GM18499 (cell line): ENCODE measurements at regions not wholly inside any gene's neighbourhood (a gene's known extent, or its start where the extent isn't known, plus 50 kb on each side); places are given as distances from the start of the nearest gene placed in this dataset.

Experiments used
- ATAC-seq: cut with Tn5 transposase; IDR thresholded peaks from one replicate; pipeline ENCODE4 v1.9.1; 2021; ENCODE audit warnings: moderate number of reproducible peaks; ENCODE audit not compliant: insufficient read depth, unreplicated experiment

DNA sequence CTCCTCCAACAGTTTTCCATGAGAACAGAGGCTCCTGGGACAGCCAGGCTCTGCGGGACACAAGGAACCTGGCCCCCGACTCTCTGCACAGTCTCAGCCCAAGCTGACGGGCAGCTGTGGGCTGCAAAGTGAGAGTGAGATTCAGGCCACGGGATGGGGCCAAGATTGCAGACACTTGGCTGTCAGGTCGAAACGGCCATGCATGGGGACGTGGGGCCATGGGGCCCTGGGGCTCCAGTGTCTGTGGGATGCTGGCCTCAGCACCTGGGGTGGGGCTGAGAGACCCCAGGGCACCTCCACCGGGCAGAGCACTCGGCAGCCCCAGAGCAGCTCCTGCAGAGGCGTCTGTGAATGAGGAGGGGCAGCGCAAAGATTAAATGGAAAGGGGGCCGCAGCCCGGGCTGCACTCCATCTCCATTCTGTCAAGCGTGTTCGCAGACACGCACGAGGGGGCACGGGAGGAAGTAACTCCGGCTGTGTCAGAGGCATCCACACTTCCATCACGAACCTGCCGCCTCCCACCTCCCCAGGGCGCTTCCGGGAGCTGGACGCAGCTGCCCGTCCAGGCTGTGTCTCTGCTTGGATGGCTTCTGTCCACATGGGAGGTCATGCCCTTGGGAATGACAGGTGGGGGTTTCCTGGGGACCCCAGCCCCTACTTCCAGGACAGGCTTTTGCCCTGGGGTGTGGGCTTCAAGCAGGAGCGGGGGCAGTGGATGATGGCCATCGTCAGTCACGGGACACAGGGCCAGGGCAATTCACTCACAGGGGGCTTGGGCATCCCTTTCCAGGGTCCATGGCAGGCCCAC lies 82.8 kb upstream of the NKX1-1 start:
- no peak for ATAC-seq

DNA sequence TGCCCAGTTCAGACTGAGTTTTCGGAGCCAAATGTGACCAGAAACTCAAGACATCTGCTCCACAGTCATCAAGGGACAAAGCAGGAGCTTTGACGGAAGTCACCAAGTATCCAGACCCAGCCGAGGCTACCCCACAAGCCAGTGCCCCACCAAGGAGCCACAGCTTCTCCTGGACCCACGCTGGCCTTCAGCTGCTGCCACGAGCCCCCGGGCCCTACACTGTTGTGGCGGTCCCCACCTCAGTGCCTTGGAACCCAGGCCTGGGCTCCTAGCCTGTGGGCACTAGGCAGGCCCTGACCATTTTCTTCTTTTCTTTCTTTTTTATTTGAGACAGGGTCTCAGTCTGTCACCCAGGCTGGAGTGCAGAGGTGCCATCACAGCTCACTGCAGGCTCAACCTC lies 82.1 kb upstream of the NKX1-1 start:
- ATAC-seq = no peak

DNA sequence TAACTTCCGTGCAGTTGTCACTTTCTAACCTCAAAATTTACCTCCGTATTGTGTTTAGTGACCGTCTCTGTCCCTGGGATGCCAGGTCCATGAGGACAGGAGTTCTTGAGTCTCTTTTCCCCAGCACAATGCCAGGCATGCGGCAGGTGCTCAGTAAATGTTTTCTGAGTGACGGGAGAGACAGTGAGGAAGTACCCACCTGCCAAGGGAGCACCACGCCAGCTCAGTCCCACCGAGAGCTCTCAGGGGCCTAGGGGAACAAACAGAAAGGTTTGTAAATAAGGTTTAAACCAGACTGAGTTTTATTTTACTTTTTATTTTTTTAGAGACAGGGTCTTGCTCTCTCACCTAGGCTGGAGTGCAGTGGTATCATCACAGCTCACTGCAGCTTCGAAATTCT lies 81.5 kb upstream of the NKX1-1 start:
- ATAC-seq = no peak

DNA sequence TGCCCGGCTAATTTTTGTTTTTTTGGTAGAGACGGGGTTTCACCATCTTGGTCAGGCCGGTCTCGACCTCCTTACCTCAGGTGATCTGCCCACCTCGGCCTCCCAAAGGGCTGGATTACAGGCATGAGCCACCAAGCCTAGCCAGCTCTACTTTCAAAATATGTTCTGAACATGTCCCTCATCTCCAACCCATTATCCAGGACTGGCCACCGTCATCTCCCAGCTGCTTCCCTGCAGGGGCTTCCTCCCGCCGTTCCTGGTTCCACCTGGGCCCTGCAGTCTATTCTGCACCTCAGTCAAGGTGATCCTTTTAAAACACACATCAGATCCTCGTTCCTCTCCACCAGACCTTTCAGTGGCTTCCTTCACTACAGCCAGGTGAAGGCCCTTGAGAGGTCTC lies 80.9 kb upstream of the NKX1-1 start:
- ATAC-seq = no peak

DNA sequence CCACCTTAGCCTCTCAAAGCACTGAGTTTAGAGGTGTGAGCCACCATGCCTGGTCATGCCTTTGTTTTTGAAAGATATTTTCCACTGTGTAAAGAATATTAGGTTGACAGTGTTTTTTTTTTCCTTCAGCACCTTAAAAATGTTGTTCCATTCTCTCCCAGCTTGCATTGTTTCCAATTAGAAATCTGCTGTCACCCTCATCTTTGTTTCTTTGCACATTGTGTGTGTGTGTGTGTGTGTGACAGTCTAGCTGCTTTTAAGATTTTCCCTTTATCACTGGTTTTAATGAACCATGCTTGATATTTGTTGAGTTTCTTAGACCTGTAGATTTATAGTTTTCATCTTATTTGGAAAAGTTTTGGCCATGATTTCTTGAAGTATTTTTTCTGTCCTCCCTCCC lies 79.0 kb upstream of the NKX1-1 start:
- ATAC-seq = no peak

DNA sequence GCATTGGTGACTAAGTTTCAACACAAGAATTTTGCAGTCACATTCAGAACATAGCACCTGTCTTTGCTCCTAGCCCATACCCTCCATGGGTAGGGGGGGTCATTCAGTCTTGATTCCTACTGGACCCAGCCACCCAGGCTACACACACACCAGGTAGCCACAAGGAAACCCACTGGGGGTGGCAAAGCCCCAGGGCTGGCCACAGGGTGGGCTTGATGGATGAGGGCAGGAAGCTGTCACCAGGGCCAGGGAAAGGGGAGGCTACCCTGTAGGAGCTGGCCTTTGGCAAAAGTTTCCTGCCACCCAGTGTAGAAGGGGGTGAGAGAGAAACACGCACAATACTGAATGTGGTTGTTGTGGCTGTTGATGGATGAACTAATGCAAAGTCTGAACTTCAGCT lies 74.5 kb upstream of the NKX1-1 start:
- ATAC-seq = no peak

DNA sequence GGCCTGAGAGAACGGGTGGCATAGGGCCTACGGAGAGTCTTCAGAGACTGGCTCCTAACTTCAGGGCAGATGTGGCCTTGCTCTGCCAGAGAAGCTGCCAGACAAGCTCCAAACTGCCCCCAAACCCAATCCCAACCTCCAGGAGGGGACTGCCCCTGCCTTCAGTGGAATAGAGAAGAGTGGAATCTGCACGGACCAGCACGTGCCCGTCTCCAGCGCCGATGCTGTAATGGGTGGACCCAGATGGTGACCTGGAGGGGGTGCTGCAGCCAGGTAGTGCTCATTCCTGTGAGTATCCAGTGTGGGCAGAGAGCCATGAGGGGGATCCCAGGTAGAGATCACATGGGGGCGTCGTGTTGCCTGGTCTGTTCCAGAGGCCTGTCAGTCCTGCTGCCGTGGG lies 73.2 kb upstream of the NKX1-1 start:
- ATAC-seq = no peak

DNA sequence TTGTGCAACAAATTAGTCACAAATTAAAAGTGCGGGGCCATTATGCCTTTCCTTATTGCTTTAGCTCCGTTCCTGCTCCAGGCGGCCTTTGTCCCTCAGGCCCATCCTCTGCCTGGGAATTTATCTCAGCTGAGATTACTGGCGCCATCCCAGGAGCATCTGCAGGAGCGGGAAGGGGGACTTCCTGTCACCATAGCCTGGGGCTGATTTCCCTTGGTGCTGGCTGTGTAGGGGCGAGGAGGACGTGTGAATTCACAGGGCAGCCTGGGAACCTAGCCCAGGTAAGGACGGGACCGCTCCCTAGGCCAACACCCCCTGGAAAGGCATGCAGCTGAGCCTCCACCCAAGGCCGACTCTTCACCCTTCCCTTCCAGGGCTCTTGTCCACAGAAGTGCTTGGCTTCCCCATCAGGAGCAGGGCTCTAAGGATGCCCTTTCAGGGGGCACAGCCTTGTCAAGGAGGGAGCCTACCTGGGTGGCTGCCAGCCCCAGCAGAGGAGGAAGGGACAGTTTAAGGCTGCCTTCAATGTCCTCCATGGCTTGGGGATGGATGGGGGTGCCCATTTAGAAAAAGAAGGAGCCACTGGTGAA lies 72.6 kb upstream of the NKX1-1 start:
- no peak for ATAC-seq

DNA sequence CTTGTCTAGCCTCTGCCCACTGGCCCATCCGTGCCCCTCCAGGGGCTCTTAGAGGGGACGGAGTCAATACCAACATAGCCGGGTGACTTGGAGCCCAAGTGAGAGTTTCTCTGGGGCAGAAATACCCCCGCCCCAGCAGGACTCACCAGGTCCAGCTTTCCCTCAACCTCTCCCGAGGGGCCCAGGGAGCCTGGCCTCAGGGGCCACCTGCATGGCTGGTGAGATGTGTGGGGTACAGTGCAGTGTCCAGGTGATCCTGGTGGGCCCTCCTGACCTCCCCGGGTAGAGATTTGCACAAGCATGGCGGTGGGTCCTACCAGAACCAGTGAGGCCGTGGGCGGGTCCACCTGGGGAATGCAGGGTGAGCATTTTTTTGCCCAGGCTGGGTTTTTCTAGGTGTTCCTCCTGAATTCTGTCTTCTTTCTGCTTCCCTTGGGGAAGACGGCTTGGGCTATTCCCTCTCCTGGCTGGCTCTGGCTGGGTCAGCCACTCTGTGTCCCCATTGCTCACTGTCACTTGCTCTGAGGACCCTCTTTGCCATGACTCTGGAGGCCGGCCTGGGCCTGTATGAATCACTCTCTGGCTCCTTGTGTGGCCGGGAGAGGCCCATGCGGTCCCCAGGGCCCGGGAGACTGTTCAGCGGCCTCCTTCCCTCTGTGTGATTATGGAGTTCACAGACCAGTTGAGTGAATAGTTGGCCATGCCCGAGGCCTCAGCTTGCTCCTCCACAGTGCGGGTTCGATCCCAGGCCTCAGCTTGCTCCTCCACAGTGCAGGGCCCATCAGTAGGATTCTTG lies 71.0 kb upstream of the NKX1-1 start:
- ATAC-seq = no peak

DNA sequence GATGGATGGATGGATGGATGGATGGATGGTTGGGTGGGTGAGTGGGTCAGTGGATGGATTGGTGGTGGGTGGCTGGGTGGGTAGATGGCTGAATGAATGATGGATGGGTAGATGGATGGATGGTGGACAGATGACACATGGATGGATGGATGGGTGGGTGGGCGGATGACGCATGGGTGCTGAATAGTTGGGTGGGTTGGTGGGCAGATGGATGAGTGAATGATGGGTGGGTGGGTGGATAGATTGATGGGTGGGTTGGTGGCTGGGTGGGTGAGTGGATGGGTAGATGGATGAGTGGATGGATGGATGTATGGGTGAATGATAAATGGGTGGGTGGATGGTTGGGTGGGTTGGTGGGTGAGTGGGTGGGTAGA lies 69.9 kb upstream of the NKX1-1 start:
- ATAC-seq = no peak

DNA sequence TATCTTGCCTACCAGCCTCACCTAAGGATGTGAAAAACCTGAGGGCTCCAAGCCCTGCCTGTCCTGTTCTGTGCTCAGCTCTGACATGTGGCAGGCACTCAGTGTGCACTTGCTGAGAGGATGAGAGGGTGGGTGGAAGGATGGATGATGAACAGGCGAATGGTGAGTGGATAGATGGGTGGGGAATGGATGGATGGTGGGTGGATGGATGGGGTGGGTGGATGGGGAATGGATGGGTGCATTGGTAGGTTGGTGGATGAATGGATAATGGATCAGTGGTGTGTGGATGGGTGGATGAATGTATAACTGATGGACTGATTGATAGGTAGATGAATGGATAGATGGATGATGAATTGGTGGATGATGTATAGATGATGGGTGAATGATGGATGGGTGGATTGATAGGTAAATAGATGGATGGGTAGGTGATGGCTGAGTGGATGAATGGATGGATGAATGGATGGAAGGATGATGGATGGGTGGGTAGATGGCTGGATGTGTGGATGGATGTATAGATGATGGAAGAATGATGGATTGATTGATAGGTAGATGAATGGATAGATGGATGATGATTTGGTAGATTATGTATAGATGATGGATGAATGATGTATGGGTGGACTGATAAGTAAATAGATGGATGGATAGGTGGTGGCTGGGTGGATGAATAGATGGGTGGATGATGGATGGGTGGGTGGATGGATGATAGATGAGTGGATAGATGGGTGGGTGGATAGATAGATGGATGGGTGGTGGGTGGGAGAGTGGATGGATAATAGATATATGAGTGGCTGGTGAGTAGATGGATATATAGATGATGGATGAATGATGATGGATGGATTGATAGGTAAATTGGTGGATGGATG lies 69.3 kb upstream of the NKX1-1 start:
- no peak for ATAC-seq

DNA sequence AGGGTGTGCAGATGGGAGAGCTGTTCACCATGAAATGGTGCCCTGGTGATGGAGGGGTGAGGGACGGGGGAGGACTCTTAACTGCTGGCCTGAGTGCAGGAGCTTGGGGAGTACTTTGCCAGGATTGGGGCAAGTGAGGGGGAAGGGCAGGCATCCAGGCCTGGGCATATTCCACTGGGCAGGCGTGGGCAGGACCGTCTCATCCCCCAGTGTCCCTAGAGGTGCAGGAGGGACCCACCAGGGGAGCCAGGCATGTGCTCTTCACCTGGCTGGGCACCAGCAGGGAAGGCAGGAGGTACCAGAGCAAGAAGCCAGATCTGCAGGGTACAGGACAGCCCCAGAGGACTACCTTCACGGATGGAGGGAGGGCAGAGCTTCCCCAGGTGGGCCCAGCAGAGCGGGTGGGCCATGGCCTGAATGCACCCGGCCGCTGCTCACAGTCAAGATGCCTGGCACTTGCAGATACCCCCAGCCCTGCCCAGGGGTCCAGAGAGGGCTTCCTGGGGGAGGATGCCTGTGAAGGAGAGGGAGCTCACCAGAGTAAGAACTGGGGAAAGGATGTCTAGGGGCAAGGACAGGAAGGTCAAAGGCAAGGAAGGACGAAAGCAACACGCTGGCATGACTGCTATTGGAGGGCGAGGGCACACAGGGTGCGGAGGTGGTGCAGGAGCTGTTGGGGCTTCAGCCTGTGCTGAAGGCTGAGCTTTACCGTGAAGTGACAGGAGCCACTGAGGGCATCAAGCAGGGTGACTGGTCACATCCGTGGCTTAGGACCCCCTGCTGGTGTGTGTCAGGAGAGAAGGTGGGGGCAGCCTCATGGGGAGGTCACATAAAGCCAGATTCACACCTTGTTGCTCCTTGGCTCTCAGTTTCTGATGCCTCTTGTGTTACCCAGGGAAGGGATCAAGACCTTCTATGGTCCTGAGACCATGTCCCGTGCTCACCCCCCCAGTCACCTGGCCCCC lies 68.2 kb upstream of the NKX1-1 start:
- no peak for ATAC-seq

DNA sequence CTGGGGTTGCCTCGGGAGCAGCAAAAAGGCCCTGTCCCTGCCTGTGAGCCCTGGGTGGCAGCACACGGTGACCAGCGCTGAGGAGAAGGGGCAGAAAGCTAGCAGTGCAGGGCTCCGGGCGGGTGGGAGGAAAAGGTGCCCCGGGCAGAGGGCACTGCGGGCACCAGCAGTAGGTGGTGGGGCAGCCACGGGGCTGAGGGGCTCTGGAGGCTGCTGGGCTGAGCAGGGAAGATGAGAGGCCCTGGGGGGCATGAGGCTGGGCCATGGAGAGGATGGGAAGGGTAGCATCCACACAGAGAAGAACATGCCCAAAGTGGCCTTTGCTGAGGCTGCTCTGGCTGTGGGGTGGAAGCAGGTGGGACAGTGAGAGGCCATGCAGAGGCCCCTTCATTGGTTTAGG lies 67.5 kb upstream of the NKX1-1 start:
- no peak for ATAC-seq

DNA sequence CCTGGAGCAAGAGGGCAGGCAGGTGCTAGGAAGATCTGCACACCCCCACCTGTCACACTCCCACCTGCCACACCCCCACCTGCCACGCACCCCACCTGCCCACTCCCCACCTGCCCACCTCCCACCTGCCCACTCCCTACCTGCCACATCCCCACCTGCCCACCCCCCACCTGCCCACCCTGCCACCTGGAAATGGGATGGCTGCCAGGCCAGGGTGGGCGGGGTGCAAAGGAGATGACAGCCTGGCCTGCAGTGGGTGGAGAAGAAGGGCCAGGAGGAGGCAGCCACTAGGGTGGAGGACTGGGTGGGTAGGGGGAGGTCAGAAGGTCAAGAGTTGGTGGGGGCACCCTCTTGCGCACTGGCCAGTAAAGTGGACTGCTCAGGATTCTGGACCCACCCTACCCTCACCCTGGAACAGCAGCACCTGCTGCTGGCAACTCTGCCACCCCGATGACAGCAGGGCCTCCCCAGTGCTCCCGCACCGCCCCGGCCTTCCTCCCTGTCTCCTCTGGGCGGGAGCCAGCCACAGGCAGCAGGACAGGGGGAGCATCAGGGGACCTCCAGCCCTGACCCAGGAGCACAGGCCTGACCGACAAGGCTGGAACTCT lies 66.8 kb upstream of the NKX1-1 start:
- no peak for ATAC-seq

DNA sequence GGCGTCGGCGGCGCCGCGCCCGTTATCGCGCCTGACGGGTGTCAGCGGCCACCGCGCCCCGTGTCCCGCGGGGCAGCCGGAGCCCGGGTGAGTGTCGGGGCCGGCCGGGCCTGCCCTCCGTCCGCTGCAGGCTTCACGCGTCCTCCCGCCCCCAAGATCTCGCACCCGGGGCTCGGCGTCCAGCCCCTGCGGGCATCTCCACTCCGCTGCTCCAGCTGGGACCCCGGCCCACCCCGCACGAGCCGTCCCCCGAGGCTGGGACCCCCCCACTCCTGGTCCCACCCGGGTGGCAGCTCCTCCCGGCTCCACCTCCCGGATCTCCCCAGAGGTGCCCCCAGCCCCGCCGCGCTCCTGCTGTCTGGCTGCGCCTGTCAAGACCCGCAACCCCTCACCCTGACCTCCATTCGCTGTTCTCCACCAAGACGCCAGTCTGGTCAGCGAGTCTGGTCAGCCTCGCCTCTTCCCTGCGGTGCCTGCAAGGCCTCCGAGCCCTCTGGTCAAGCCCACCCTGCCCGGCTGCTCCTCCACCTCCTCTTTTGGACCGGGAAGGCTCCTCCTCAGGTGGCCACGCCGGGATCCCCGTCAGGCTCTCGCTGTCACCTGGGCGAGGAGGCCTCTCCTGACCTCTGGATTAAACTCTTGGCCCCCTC lies 66.0 kb upstream of the NKX1-1 start:
- no peak for ATAC-seq

DNA sequence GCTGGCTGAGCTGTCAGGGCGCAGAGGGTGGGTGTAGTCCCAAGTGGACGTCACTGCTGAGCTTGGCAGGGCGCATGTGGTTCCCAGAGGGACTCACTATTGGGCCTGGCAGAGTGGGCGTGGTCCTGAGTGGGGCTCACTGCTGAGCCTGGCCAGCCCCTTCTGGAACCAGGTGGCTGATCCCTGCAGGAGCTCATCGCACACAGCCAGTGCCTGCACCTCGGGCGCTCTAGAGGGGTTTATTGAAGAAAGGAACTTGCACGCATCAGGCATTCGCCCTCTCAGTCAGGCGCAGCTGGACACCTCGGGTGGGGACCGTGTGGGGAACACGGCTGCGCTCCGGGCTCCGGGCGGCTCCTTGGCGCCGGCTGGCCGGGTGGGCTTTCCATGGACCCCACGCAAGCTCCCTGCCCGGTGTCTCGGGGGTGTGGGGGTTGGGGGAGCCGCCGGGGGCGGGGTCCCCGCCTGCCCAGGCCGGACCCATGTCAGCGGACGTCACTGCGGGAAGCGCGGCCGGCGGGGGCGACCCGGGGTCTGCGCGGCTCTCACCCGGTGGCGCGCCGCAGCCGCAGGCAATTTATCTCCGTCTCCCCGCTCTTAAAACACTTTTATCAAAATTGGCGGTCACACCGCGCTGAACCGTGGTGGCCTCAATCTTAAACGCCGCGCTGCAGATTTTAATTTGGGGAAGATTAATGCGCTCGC lies 65.4 kb upstream of the NKX1-1 start:
- ATAC-seq = no peak

DNA sequence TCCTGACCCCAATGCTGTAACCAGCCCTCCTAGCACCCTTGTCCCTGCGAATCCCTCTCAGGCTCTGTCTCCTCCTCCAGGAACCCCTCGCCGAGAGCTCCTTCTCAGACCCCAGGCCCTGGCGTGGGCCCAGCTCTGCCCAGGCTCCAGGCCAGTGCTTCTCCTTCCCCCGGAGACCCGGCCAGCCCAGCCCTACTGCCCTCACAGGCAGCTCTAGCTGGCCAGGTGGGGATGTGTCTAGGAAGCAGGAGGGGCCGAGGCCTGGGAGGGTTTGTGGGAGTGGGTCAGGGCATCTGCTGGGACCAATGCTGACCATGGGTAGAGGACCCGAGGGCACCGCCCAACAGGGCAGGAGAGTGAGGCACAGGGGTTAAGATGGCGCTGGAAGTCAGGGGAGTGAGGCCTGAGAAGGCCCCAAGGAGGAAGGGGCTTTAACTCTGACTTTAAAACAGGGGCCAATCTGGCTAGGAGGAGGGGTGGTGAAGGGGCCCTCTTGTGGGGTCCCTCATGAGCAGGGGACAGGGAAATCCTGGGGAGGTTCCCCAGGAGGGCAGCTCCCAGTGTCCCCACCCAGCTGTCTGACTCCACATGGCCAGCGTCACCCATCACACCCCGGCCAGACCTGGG lies 64.7 kb upstream of the NKX1-1 start:
- ATAC-seq = no peak

DNA sequence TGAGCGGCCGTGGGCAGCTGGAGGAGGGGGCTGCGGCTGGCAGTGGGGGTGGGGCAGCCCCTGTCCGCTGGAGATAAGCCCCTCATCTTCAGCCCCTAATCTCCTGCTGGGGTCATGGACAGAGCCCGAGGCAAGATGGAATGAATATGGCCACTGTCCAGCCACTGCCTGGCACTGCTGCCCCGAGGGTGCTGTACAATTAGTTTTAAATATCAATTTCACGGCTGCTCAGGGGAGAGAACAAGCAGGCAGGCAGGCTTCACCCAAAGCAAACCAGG lies 64.1 kb upstream of the NKX1-1 start:
- ATAC-seq = no peak
